ENCODE measurements at regions not wholly inside any gene's neighbourhood (a gene's known extent, or its start where the extent isn't known, plus 50 kb on each side); places are given as distances from the start of the nearest gene placed in this dataset.

DNA sequence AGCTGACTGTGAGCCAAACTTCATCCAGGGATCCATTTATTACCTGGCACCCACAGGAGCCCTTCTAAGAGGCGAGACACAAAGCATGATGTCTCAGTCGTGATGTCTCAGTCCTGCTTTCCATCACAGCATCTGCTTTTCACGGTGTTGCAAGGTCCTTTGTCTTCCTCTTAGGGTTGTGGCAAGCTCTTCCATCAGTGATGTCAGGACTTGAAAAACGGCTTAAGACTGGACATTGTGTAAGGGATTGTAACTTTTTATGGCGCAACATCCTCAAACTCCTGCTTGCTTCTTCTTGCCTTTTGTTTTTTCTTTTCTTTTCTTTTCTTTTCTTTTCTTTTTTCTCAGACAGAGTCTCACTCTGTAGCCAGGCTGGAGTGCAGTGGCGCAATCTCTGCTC lies 586.5 kb upstream of the TMEM132C start:
- Histone ChIP-seq H3K27me3 (ENCODE audit: control insufficient read depth in 1 of 2, insufficient read depth in 2 of 2, low read length in 2 of 2) (no peaks in the 10 kb centered on the region), H3K36me3 (ENCODE audit: control insufficient read depth in 2 of 2, insufficient read depth in 2 of 2, low read length in 1 of 2) (no peaks in the 10 kb centered on the region), H3K4me3 (ENCODE audit: low read depth in 1 of 2, low read length in 2 of 2) (no peak overlapping the region), H3K4me1 (ENCODE audit: control insufficient read depth in 2 of 2, insufficient read depth in 2 of 2, low read length in 1 of 2) (no peaks in the 10 kb centered on the region), H3K9me3 (ENCODE audit: control insufficient read depth in 2 of 2, insufficient read depth in 1 of 2, low read depth in 1 of 2, low read length in 1 of 2) (peaks cover 0 to 2% of the 10 kb centered on the region in 2 donors), H3K27ac (ENCODE audit: low read depth in 2 of 2, low read length in 1 of 2) (no peak overlapping the region)
- 73 to 78% methylated on average over 6 of the region's 6 CpGs for WGBS, 2 donors

- H3K4me3 ChIP-seq (ENCODE audit: low read depth in 1 of 2, low read length in 2 of 2) = no peak overlapping the region
- 74 to 76% methylated on average over 9 of the region's 9 CpGs for WGBS, 2 donors
- H3K36me3 ChIP-seq (ENCODE audit: control insufficient read depth in 2 of 2, insufficient read depth in 2 of 2, low read length in 1 of 2) = no peaks in the 10 kb centered on the region
- peaks cover 0 to 2% of the 10 kb centered on the region in 2 donors for H3K9me3 ChIP-seq (ENCODE audit: control insufficient read depth in 2 of 2, insufficient read depth in 1 of 2, low read depth in 1 of 2, low read length in 1 of 2)
- H3K27ac ChIP-seq (ENCODE audit: low read depth in 2 of 2, low read length in 1 of 2) = no peak overlapping the region
- H3K4me1 ChIP-seq (ENCODE audit: control insufficient read depth in 2 of 2, insufficient read depth in 2 of 2, low read length in 1 of 2) = no peaks in the 10 kb centered on the region
- no peaks in the 10 kb centered on the region for H3K27me3 ChIP-seq (ENCODE audit: control insufficient read depth in 1 of 2, insufficient read depth in 2 of 2, low read length in 2 of 2)
These were observed 585.7 kb upstream of the TMEM132C start for GRCh38 chr12:127681151-127681754.

- Histone ChIP-seq H3K36me3 (ENCODE audit: control insufficient read depth in 2 of 2, insufficient read depth in 2 of 2, low read length in 1 of 2) (no peaks in the 10 kb centered on the region), H3K27me3 (ENCODE audit: control insufficient read depth in 1 of 2, insufficient read depth in 2 of 2, low read length in 2 of 2) (no peaks in the 10 kb centered on the region), H3K9me3 (ENCODE audit: control insufficient read depth in 2 of 2, insufficient read depth in 1 of 2, low read depth in 1 of 2, low read length in 1 of 2) (peaks cover 0 to 2% of the 10 kb centered on the region in 2 donors), H3K4me1 (ENCODE audit: control insufficient read depth in 2 of 2, insufficient read depth in 2 of 2, low read length in 1 of 2) (no peaks in the 10 kb centered on the region), H3K27ac (ENCODE audit: low read depth in 2 of 2, low read length in 1 of 2) (no peak overlapping the region), H3K4me3 (ENCODE audit: low read depth in 1 of 2, low read length in 2 of 2) (no peak overlapping the region)
- WGBS, 2 donors = 67% methylated on average over 2 of the region's 2 CpGs
These were observed 581.5 kb upstream of the TMEM132C start for GRCh38 chr12:127685491-127685890.

DNA sequence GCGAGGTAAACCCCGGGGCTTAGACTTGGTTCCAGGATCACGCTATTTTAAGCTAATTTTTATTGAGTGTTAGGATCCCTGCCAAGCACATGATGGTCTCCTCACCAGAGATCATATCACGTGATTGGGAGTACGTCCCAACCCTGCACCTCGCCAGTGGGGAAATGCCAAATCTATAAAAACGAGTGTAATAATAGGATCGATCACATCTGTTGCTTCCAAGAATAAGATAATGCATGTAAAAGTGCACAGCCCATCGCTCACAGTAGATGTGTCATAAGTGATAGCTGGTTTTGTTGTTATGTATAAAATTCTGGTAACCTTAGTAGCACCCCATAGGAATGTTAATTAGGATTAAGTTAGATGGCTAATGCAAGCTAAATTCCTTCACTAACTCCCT lies 581.0 kb upstream of the TMEM132C start:
- Histone ChIP-seq H3K27me3 (ENCODE audit: control insufficient read depth in 1 of 2, insufficient read depth in 2 of 2, low read length in 2 of 2) (no peaks in the 10 kb centered on the region), H3K9me3 (ENCODE audit: control insufficient read depth in 2 of 2, insufficient read depth in 1 of 2, low read depth in 1 of 2, low read length in 1 of 2) (peaks cover 0 to 2% of the 10 kb centered on the region in 2 donors), H3K4me3 (ENCODE audit: low read depth in 1 of 2, low read length in 2 of 2) (no peak overlapping the region), H3K4me1 (ENCODE audit: control insufficient read depth in 2 of 2, insufficient read depth in 2 of 2, low read length in 1 of 2) (no peaks in the 10 kb centered on the region), H3K27ac (ENCODE audit: low read depth in 2 of 2, low read length in 1 of 2) (no peak overlapping the region), H3K36me3 (ENCODE audit: control insufficient read depth in 2 of 2, insufficient read depth in 2 of 2, low read length in 1 of 2) (no peaks in the 10 kb centered on the region)
- WGBS, 2 donors = 68 to 69% methylated on average over 9 of the region's 9 CpGs

DNA sequence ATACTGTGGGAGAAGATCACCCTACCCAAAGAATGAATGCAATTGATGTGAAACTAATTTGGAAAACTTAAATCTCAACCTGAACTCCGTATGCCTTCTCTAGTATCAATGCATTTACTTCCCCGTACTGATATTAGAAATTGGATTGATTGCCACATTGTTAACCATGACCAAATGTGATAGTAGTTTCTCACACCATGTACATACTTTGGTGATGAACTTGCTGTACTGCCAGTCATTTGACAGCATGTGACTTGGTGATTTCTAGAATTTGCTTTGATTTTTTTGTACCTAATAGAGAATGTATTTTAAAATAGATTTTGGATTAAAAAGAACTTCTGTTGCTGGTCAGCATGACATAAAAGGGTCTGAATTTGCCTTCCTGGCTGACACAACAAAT lies 579.8 kb upstream of the TMEM132C start:
- WGBS, 2 donors = 37 to 39% methylated on average over 2 of the region's 2 CpGs
- H3K27ac ChIP-seq (ENCODE audit: low read depth in 2 of 2, low read length in 1 of 2) = no peak overlapping the region
- no peaks in the 10 kb centered on the region for H3K36me3 ChIP-seq (ENCODE audit: control insufficient read depth in 2 of 2, insufficient read depth in 2 of 2, low read length in 1 of 2)
- no peak overlapping the region for H3K4me3 ChIP-seq (ENCODE audit: low read depth in 1 of 2, low read length in 2 of 2)
- H3K4me1 ChIP-seq (ENCODE audit: control insufficient read depth in 2 of 2, insufficient read depth in 2 of 2, low read length in 1 of 2) = no peaks in the 10 kb centered on the region
- H3K27me3 ChIP-seq (ENCODE audit: control insufficient read depth in 1 of 2, insufficient read depth in 2 of 2, low read length in 2 of 2) = no peaks in the 10 kb centered on the region
- H3K9me3 ChIP-seq (ENCODE audit: control insufficient read depth in 2 of 2, insufficient read depth in 1 of 2, low read depth in 1 of 2, low read length in 1 of 2) = peaks cover 0 to 2% of the 10 kb centered on the region in 2 donors

DNA sequence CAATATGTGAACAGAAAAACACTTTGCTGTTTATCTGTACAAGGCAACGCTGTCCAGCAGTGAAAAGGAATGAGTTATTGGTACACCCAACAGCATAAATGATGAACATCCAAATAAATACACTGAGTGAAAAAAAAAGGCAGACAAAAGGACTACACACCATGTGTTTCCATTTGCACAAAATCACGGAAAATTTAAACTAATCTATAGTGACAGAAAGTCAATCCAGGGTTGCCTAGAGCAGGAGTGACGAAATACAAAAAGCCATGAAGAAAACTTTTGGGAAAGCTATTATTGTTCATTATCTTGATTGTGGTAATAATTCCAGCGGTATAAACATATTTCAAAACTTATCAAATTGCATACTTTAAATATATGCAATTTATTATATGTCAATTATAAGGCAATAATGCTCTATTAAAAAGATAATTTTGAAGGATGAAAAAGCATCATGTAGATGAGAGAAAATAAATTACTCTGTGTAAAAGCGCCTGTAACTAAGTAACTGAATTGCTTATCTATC lies 578.0 kb upstream of the TMEM132C start:
- H3K36me3 ChIP-seq (ENCODE audit: control insufficient read depth in 2 of 2, insufficient read depth in 2 of 2, low read length in 1 of 2) = no peaks in the 10 kb centered on the region
- no peak overlapping the region for H3K27ac ChIP-seq (ENCODE audit: low read depth in 2 of 2, low read length in 1 of 2)
- no peaks in the 10 kb centered on the region for H3K9me3 ChIP-seq (ENCODE audit: control insufficient read depth in 2 of 2, insufficient read depth in 1 of 2, low read depth in 1 of 2, low read length in 1 of 2)
- no peak overlapping the region for H3K4me3 ChIP-seq (ENCODE audit: low read depth in 1 of 2, low read length in 2 of 2)
- 59 to 73% methylated on average over 5 of the region's 5 CpGs for WGBS, 2 donors
- no peaks in the 10 kb centered on the region for H3K27me3 ChIP-seq (ENCODE audit: control insufficient read depth in 1 of 2, insufficient read depth in 2 of 2, low read length in 2 of 2)
- no peaks in the 10 kb centered on the region for H3K4me1 ChIP-seq (ENCODE audit: control insufficient read depth in 2 of 2, insufficient read depth in 2 of 2, low read length in 1 of 2)

DNA sequence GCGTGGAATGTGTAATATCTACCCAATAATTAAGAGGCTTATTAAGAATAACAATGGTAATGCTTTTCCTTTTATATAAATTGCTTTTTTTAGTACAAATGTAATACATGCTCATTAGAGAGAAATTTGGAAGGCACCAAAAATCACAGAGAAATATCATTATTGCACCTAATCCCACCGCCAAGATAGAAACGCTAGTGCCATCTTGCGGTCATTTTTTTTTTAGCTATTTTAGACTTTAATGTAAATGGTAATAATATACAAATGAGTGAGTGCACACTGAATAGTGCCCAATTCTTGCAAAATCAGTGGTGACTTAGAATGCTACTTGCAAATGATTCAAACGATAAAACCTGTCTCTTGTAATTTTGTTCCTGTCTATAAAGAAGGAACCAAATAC lies 576.8 kb upstream of the TMEM132C start:
- H3K4me1 ChIP-seq (ENCODE audit: control insufficient read depth in 2 of 2, insufficient read depth in 2 of 2, low read length in 1 of 2) = no peaks in the 10 kb centered on the region
- H3K9me3 ChIP-seq (ENCODE audit: control insufficient read depth in 2 of 2, insufficient read depth in 1 of 2, low read depth in 1 of 2, low read length in 1 of 2) = no peaks in the 10 kb centered on the region
- H3K27me3 ChIP-seq (ENCODE audit: control insufficient read depth in 1 of 2, insufficient read depth in 2 of 2, low read length in 2 of 2) = no peaks in the 10 kb centered on the region
- no peak overlapping the region for H3K27ac ChIP-seq (ENCODE audit: low read depth in 2 of 2, low read length in 1 of 2)
- 62 to 65% methylated on average over 5 of the region's 5 CpGs for WGBS, 2 donors
- no peaks in the 10 kb centered on the region for H3K36me3 ChIP-seq (ENCODE audit: control insufficient read depth in 2 of 2, insufficient read depth in 2 of 2, low read length in 1 of 2)
- no peak overlapping the region for H3K4me3 ChIP-seq (ENCODE audit: low read depth in 1 of 2, low read length in 2 of 2)

- H3K27me3 ChIP-seq (ENCODE audit: control insufficient read depth in 1 of 2, insufficient read depth in 2 of 2, low read length in 2 of 2) = no peaks in the 10 kb centered on the region
- peaks cover 0 to 5% of the 10 kb centered on the region in 2 donors for H3K9me3 ChIP-seq (ENCODE audit: control insufficient read depth in 2 of 2, insufficient read depth in 1 of 2, low read depth in 1 of 2, low read length in 1 of 2)
- no peak overlapping the region for H3K27ac ChIP-seq (ENCODE audit: low read depth in 2 of 2, low read length in 1 of 2)
- no peaks in the 10 kb centered on the region for H3K36me3 ChIP-seq (ENCODE audit: control insufficient read depth in 2 of 2, insufficient read depth in 2 of 2, low read length in 1 of 2)
- no peak overlapping the region for H3K4me3 ChIP-seq (ENCODE audit: low read depth in 1 of 2, low read length in 2 of 2)
- H3K4me1 ChIP-seq (ENCODE audit: control insufficient read depth in 2 of 2, insufficient read depth in 2 of 2, low read length in 1 of 2) = no peaks in the 10 kb centered on the region
These were observed 570.0 kb upstream of the TMEM132C start for GRCh38 chr12:127696963-127697362.

DNA sequence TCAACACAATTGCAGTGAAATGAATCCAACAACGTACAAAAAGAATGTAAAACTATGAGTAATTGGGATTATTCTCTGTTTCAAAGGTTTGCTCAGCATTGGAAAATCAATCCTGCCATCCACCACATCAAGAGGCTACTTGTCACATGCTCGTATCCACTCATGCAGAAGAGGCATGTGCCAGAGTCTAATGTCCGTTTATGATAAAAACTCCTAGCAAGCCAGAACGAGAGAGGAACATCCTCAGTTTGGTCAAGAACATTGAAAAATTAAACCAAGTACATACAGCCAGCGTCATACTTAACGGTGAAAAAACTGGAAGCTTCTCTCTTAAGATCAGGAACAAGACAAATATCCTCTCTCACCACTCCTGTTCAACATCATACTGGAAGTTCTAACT lies 563.9 kb upstream of the TMEM132C start:
- Histone ChIP-seq H3K27me3 (ENCODE audit: control insufficient read depth in 1 of 2, insufficient read depth in 2 of 2, low read length in 2 of 2) (no peaks in the 10 kb centered on the region), H3K9me3 (ENCODE audit: control insufficient read depth in 2 of 2, insufficient read depth in 1 of 2, low read depth in 1 of 2, low read length in 1 of 2) (peaks cover 2% of the 10 kb centered on the region in 2 donors), H3K36me3 (ENCODE audit: control insufficient read depth in 2 of 2, insufficient read depth in 2 of 2, low read length in 1 of 2) (no peaks in the 10 kb centered on the region), H3K4me3 (ENCODE audit: low read depth in 1 of 2, low read length in 2 of 2) (no peak overlapping the region), H3K27ac (ENCODE audit: low read depth in 2 of 2, low read length in 1 of 2) (no peak overlapping the region), H3K4me1 (ENCODE audit: control insufficient read depth in 2 of 2, insufficient read depth in 2 of 2, low read length in 1 of 2) (no peaks in the 10 kb centered on the region)
- WGBS, 2 donors = 70 to 71% methylated on average over 6 of the region's 6 CpGs

- Histone ChIP-seq H3K27ac (ENCODE audit: low read depth in 2 of 2, low read length in 1 of 2) (no peak overlapping the region), H3K4me1 (ENCODE audit: control insufficient read depth in 2 of 2, insufficient read depth in 2 of 2, low read length in 1 of 2) (no peaks in the 10 kb centered on the region), H3K27me3 (ENCODE audit: control insufficient read depth in 1 of 2, insufficient read depth in 2 of 2, low read length in 2 of 2) (no peaks in the 10 kb centered on the region), H3K4me3 (ENCODE audit: low read depth in 1 of 2, low read length in 2 of 2) (no peak overlapping the region), H3K36me3 (ENCODE audit: control insufficient read depth in 2 of 2, insufficient read depth in 2 of 2, low read length in 1 of 2) (no peaks in the 10 kb centered on the region), H3K9me3 (ENCODE audit: control insufficient read depth in 2 of 2, insufficient read depth in 1 of 2, low read depth in 1 of 2, low read length in 1 of 2) (peaks cover 0 to 3% of the 10 kb centered on the region in 2 donors)
- 39 to 51% methylated on average over 8 of the region's 8 CpGs for WGBS, 2 donors
These were observed 555.9 kb upstream of the TMEM132C start for GRCh38 chr12:127711108-127711507.
